Activated naive CD4-positive, alpha-beta T cell treated with anti-CD3 and anti-CD28 coated beads for 36 hours (primary cell): ENCODE measurements at regions not wholly inside any gene's neighbourhood (a gene's known extent, or its start where the extent isn't known, plus 50 kb on each side); places are given as distances from the start of the nearest gene placed in this dataset.

Source experiments
- CTCF ChIA-PET: fragments of 350-600 bp; sonication (Branson Sonifier 250); formaldehyde crosslinking; loops from one replicate; lab custom pipeline; 2021; ENCODE audit warnings: antibody characterized with exemption; lab: Charles Lee
- DNase-seq: peaks from one replicate; pipeline ENCODE4 v3.0.0-alpha.2; 2020
- H3K27ac Mint-ChIP-seq: one replicate; pipeline ENCODE4 v1.8.0; 2021; ENCODE audit warnings: mild to moderate bottlenecking, mixed read lengths
- H3K27me3 Mint-ChIP-seq: one replicate; pipeline ENCODE4 v1.8.0; 2021; ENCODE audit warnings: low read depth, mixed read lengths
- H3K36me3 Mint-ChIP-seq: one replicate; pipeline ENCODE4 v1.8.0; 2021; ENCODE audit warnings: low read depth, mixed read lengths
- H3K4me1 Mint-ChIP-seq: one replicate; pipeline ENCODE4 v1.8.0; 2021; ENCODE audit warnings: low read depth, mixed read lengths
- H3K4me3 Mint-ChIP-seq: one replicate; pipeline ENCODE4 v1.8.0; 2021; ENCODE audit warnings: mild to moderate bottlenecking, moderate library complexity, mixed read lengths
- H3K9me3 Mint-ChIP-seq: one replicate; pipeline ENCODE4 v1.8.0; 2021; ENCODE audit warnings: mixed read lengths
- intact Hi-C: fragments of 100-400 bp; cut with micrococcal nuclease; formaldehyde crosslinking; loops from one replicate; pipeline ENCODE4 v1.15.1; 2023

GRCh38 chr2:53252115-53252514, 515.5 kb upstream of the CHAC2 start:
- Mint-ChIP-seq H3K27me3 (no peaks in the 10 kb centered on the region), H3K9me3 (no peaks in the 10 kb centered on the region), H3K36me3 (no peaks in the 10 kb centered on the region), H3K4me3 (no peak overlapping the region), H3K4me1 (no peaks in the 10 kb centered on the region), H3K27ac (no peak overlapping the region)
- intact Hi-C loops, result no loop called here
- CTCF ChIA-PET, result no interaction called here
- no peak for DNase-seq

GRCh38 chr2:53247956-53248735, 519.5 kb upstream of the CHAC2 start:
- Mint-ChIP-seq H3K27me3 (no peaks in the 10 kb centered on the region), H3K27ac (no peak overlapping the region), H3K4me3 (no peak overlapping the region), H3K36me3 (no peaks in the 10 kb centered on the region), H3K4me1 (no peaks in the 10 kb centered on the region), H3K9me3 (no peaks in the 10 kb centered on the region)
- CTCF ChIA-PET, result no interaction called here
- DNase-seq, result no peak
- intact Hi-C loops, result no loop called here

GRCh38 chr2:53243430-53243829, 524.2 kb upstream of the CHAC2 start:
- Mint-ChIP-seq H3K4me1 (no peaks in the 10 kb centered on the region), H3K4me3 (no peak overlapping the region), H3K27ac (no peak overlapping the region), H3K27me3 (no peaks in the 10 kb centered on the region), H3K9me3 (no peaks in the 10 kb centered on the region), H3K36me3 (no peaks in the 10 kb centered on the region)
- DNase-seq, result no peak
- CTCF ChIA-PET, result no interaction called here
- intact Hi-C loops, result no loop called here

GRCh38 chr2:53242090-53242489, 525.5 kb upstream of the CHAC2 start:
- no peaks in the 10 kb centered on the region for H3K36me3 Mint-ChIP-seq
- CTCF ChIA-PET, result no interaction called here
- no peak overlapping the region for H3K4me3 Mint-ChIP-seq
- intact Hi-C loops, result no loop called here
- no peaks in the 10 kb centered on the region for H3K27me3 Mint-ChIP-seq
- no peaks in the 10 kb centered on the region for H3K4me1 Mint-ChIP-seq
- DNase-seq, result no peak
- no peak overlapping the region for H3K27ac Mint-ChIP-seq
- H3K9me3 Mint-ChIP-seq, result no peaks in the 10 kb centered on the region

GRCh38 chr2:53235836-53236582, 531.6 kb upstream of the CHAC2 start:
- Mint-ChIP-seq H3K4me3 (no peak overlapping the region), H3K27me3 (peaks cover 3% of the 10 kb centered on the region), H3K36me3 (no peaks in the 10 kb centered on the region)

GRCh38 chr2:53234548-53234903, 533.1 kb upstream of the CHAC2 start:
- Mint-ChIP-seq H3K4me3 (no peak overlapping the region), H3K9me3 (no peaks in the 10 kb centered on the region), H3K4me1 (no peaks in the 10 kb centered on the region), H3K36me3 (no peaks in the 10 kb centered on the region), H3K27me3 (peaks cover 3% of the 10 kb centered on the region), H3K27ac (no peak overlapping the region)
- DNase-seq, result no peak
- CTCF ChIA-PET, result no interaction called here
- intact Hi-C loops, result no loop called here

More at GRCh38 chr2:53235836-53236582, 531.6 kb upstream of the CHAC2 start:
- H3K4me1 Mint-ChIP-seq, result no peaks in the 10 kb centered on the region
- DNase-seq, result no peak
- no peak overlapping the region for H3K27ac Mint-ChIP-seq
- CTCF ChIA-PET, result no interaction called here
- intact Hi-C loops, result no loop called here
- H3K9me3 Mint-ChIP-seq, result no peaks in the 10 kb centered on the region

GRCh38 chr2:53233759-53234547, 533.7 kb upstream of the CHAC2 start:
- H3K27ac Mint-ChIP-seq, result no peak overlapping the region
- H3K4me3 Mint-ChIP-seq, result no peak overlapping the region
- H3K4me1 Mint-ChIP-seq, result no peaks in the 10 kb centered on the region
- H3K36me3 Mint-ChIP-seq, result no peaks in the 10 kb centered on the region
- intact Hi-C loops, result no loop called here
- DNase-seq, result no peak
- CTCF ChIA-PET, result no interaction called here
- no peaks in the 10 kb centered on the region for H3K9me3 Mint-ChIP-seq
- peaks cover 3% of the 10 kb centered on the region for H3K27me3 Mint-ChIP-seq

GRCh38 chr2:53231908-53232307, 535.7 kb upstream of the CHAC2 start:
- H3K4me3 Mint-ChIP-seq, result no peak overlapping the region
- peaks cover 3% of the 10 kb centered on the region for H3K27me3 Mint-ChIP-seq
- CTCF ChIA-PET, result no interaction called here
- no peak for DNase-seq
- H3K9me3 Mint-ChIP-seq, result no peaks in the 10 kb centered on the region
- no peaks in the 10 kb centered on the region for H3K36me3 Mint-ChIP-seq
- H3K27ac Mint-ChIP-seq, result no peak overlapping the region
- no peaks in the 10 kb centered on the region for H3K4me1 Mint-ChIP-seq
- intact Hi-C loops, result no loop called here

GRCh38 chr2:53230691-53231090, 536.9 kb upstream of the CHAC2 start:
- H3K4me1 Mint-ChIP-seq, result no peaks in the 10 kb centered on the region
- no peaks in the 10 kb centered on the region for H3K36me3 Mint-ChIP-seq
- H3K4me3 Mint-ChIP-seq, result no peak overlapping the region
- no peaks in the 10 kb centered on the region for H3K9me3 Mint-ChIP-seq
- intact Hi-C loops, result no loop called here
- H3K27ac Mint-ChIP-seq, result no peak overlapping the region
- peaks cover 3% of the 10 kb centered on the region for H3K27me3 Mint-ChIP-seq
- CTCF ChIA-PET, result interaction anchor here (0.6 kb wide), 1 partner anchor 12 kb away, joined by 4 read pairs; no protein-coding TSS in a partner anchor
- no peak for DNase-seq

- intact Hi-C loops, result no loop called here
- DNase-seq, result no peak
- H3K27me3 Mint-ChIP-seq, result no peaks in the 10 kb centered on the region
- H3K4me1 Mint-ChIP-seq, result no peaks in the 10 kb centered on the region
- H3K4me3 Mint-ChIP-seq, result no peak overlapping the region
- H3K27ac Mint-ChIP-seq, result no peak overlapping the region
- no peaks in the 10 kb centered on the region for H3K36me3 Mint-ChIP-seq
- no peaks in the 10 kb centered on the region for H3K9me3 Mint-ChIP-seq
- CTCF ChIA-PET, result no interaction called here
Observed at GRCh38 chr2:53227535-53227934, 540.1 kb upstream of the CHAC2 start.

- peaks cover 5% of the 10 kb centered on the region for H3K27me3 Mint-ChIP-seq
- H3K4me1 Mint-ChIP-seq, result no peaks in the 10 kb centered on the region
- no peak for DNase-seq
- intact Hi-C loops, result no loop called here
- no peaks in the 10 kb centered on the region for H3K36me3 Mint-ChIP-seq
- CTCF ChIA-PET, result no interaction called here
- H3K27ac Mint-ChIP-seq, result no peak overlapping the region
- no peak overlapping the region for H3K4me3 Mint-ChIP-seq
- no peaks in the 10 kb centered on the region for H3K9me3 Mint-ChIP-seq
Observed at GRCh38 chr2:53220969-53221368, 546.6 kb upstream of the CHAC2 start.

GRCh38 chr2:53217250-53217649, 550.4 kb upstream of the CHAC2 start:
- CTCF ChIA-PET, result no interaction called here
- Mint-ChIP-seq H3K4me1 (no peaks in the 10 kb centered on the region), H3K27ac (no peak overlapping the region), H3K9me3 (peaks cover 12% of the 10 kb centered on the region), H3K27me3 (peaks cover 5% of the 10 kb centered on the region), H3K36me3 (no peaks in the 10 kb centered on the region), H3K4me3 (no peak overlapping the region)
- DNase-seq, result no peak
- intact Hi-C loops, result no loop called here
